Thyroid gland (tissue), 4 donors: ENCODE measurements at regions not wholly inside any gene's neighbourhood (a gene's known extent, or its start where the extent isn't known, plus 50 kb on each side); places are given as distances from the start of the nearest gene placed in this dataset.

ENCODE experiments used
- CTCF ChIP-seq, 6 experiments: fragments of 200-600 bp in 3 of 6; fragments of 450-650 bp in 3 of 6; sonication (generic) in 3 of 6; IDR thresholded peaks; one replicate each; pipeline ENCODE4 v1.5.1; 2016 to 2019; ENCODE audit warnings: antibody characterized with exemption in 6 of 6, mild to moderate bottlenecking in 2 of 6, inconsistent platforms in 1 of 6, moderate library complexity in 1 of 6
- POLR2A ChIP-seq, 2 donors: fragments of 450-650 bp; IDR thresholded peaks; one replicate each; pipeline ENCODE4 v1.6.1; 2017; ENCODE audit warnings: antibody characterized with exemption in 2 of 2, mild to moderate bottlenecking in 2 of 2, moderate library complexity in 1 of 2

GRCh38 chrY:18993480-18993879 is 219.9 kb upstream of the HSFY2 start:
- TF ChIP-seq POLR2A (IDR thresholded peaks at IDR 0.05) (no peak), CTCF (IDR thresholded peaks at IDR 0.05) (no peak)
